HEK293T (cell line): ENCODE measurements at regions not wholly inside any gene's neighbourhood (a gene's known extent, or its start where the extent isn't known, plus 50 kb on each side); places are given as distances from the start of the nearest gene placed in this dataset.

ENCODE experiments used
- CTCF ChIA-PET: fragments of 350-600 bp; formaldehyde crosslinking; extraction: SDS; loops from one replicate; lab custom pipeline; 2021; ENCODE audit warnings: antibody characterized with exemption, inconsistent platforms; lab: Yijun Ruan, JAX
- POLR2A ChIA-PET: fragments of 350-600 bp; formaldehyde crosslinking; extraction: SDS; loops from one replicate; lab custom pipeline; 2020; ENCODE audit warnings: antibody characterized with exemption, inconsistent platforms; lab: Yijun Ruan, JAX
- DNase-seq: peaks from one replicate; pipeline ENCODE4 v3.0.0; 2012; ENCODE audit warnings: mixed read lengths; ENCODE audit errors: extremely low spot score
- ARNT ChIP-seq: fragments of 450-650 bp; IDR thresholded peaks from 2 replicates; pipeline ENCODE4 v1.6.1; 2017; ENCODE audit warnings: mild to moderate bottlenecking
- BHLHE40 ChIP-seq: fragments of 450-650 bp; IDR thresholded peaks from 2 replicates; pipeline ENCODE4 v1.6.1; 2016; ENCODE audit warnings: mild to moderate bottlenecking, moderate library complexity, borderline replicate concordance
- CTBP1 ChIP-seq: fragments of 450-650 bp; IDR thresholded peaks from 2 replicates; pipeline ENCODE4 v1.6.1; 2016; ENCODE audit warnings: borderline replicate concordance
- ELF4 ChIP-seq: fragments of 450-650 bp; IDR thresholded peaks from 2 replicates; pipeline ENCODE4 v1.6.1; 2017; ENCODE audit warnings: antibody characterized with exemption
- FOXA1 ChIP-seq: fragments of 450-650 bp; IDR thresholded peaks from 2 replicates; pipeline ENCODE4 v1.6.1; 2016; ENCODE audit warnings: mild to moderate bottlenecking
- FOXK2 ChIP-seq: fragments of 450-650 bp; IDR thresholded peaks from 2 replicates; pipeline ENCODE4 v1.6.1; 2016; ENCODE audit warnings: mild to moderate bottlenecking
- FOXM1 ChIP-seq: fragments of 450-650 bp; IDR thresholded peaks from 2 replicates; pipeline ENCODE4 v1.6.1; 2017; ENCODE audit warnings: mild to moderate bottlenecking, borderline replicate concordance
- HDGF ChIP-seq: fragments of 450-650 bp; IDR thresholded peaks from 2 replicates; pipeline ENCODE4 v1.6.1; 2017; ENCODE audit warnings: antibody characterized with exemption, borderline replicate concordance
- L3MBTL2 ChIP-seq: fragments of 450-650 bp; conservative IDR thresholded peaks from 2 replicates; pipeline ENCODE4 v1.6.1; 2016; ENCODE audit warnings: mild to moderate bottlenecking
- LEF1 ChIP-seq: fragments of 450-650 bp; IDR thresholded peaks from 2 replicates; pipeline ENCODE4 v1.6.1; 2017; ENCODE audit warnings: mild to moderate bottlenecking, borderline replicate concordance
- NFRKB ChIP-seq: fragments of 450-650 bp; IDR thresholded peaks from 2 replicates; pipeline ENCODE4 v1.6.1; 2016; ENCODE audit warnings: mild to moderate bottlenecking, moderate library complexity
- SP1 ChIP-seq: fragments of 450-650 bp; IDR thresholded peaks from 2 replicates; pipeline ENCODE4 v1.6.1; 2017
- SUZ12 ChIP-seq: fragments of 450-650 bp; IDR thresholded peaks from 2 replicates; pipeline ENCODE4 v1.6.1; 2016; ENCODE audit warnings: mild to moderate bottlenecking
- TARDBP ChIP-seq: fragments of 450-650 bp; IDR thresholded peaks from 2 replicates; pipeline ENCODE4 v1.6.1; 2016
- ZNF384 ChIP-seq: fragments of 450-650 bp; IDR thresholded peaks from 2 replicates; pipeline ENCODE4 v1.6.1; 2016
- TF ChIP-seq, protein P1 (sequence below): fragments of 450-650 bp; IDR thresholded peaks from 2 replicates; pipeline ENCODE4 v1.6.1; 2016

DNA sequence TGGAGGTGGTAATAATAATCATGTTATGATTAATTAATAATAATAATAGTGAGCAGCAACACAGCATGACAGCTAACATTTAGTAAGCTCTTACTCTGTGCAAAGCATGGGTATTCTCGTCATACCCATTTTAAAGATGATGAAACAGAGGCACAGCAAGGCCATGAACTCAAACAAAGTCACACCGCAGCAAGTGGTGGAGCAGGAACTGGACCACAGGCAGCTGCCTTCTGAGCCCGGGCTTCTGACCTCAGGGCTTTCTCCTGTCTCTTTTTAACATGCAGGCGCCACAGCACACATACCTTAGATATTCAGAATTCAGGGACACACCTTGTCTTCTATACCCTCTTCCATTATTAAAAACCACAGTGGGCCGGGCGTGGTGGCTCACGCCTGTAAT lies 50.7 kb upstream of the SPATA12 start:
- CTCF ChIA-PET: interaction anchor here (0.6 kb wide), 1 partner anchor 208 kb away, joined by 3 read pairs; the partner anchor contains the start of gene ARHGEF3
- TF ChIP-seq SP1 (no peak), NFRKB (no peak), ARNT (no peak), BHLHE40 (no peak), FOXA1 (no peak), FOXK2 (no peak), HDGF (no peak), SUZ12 (no peak), TARDBP (no peak), L3MBTL2 (no peak), FOXM1 (no peak), ZNF384 (no peak), LEF1 (no peak), ELF4 (no peak), CTBP1 (no peak)
- TF ChIP-seq, protein P1, sequence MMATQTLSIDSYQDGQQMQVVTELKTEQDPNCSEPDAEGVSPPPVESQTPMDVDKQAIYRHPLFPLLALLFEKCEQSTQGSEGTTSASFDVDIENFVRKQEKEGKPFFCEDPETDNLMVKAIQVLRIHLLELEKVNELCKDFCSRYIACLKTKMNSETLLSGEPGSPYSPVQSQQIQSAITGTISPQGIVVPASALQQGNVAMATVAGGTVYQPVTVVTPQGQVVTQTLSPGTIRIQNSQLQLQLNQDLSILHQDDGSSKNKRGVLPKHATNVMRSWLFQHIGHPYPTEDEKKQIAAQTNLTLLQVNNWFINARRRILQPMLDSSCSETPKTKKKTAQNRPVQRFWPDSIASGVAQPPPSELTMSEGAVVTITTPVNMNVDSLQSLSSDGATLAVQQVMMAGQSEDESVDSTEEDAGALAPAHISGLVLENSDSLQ: no peak
- no peak for DNase-seq
- POLR2A ChIA-PET: interaction anchor here (1.1 kb wide), 1 partner anchor 12 kb away, joined by 3 read pairs; no protein-coding TSS in a partner anchor

DNA sequence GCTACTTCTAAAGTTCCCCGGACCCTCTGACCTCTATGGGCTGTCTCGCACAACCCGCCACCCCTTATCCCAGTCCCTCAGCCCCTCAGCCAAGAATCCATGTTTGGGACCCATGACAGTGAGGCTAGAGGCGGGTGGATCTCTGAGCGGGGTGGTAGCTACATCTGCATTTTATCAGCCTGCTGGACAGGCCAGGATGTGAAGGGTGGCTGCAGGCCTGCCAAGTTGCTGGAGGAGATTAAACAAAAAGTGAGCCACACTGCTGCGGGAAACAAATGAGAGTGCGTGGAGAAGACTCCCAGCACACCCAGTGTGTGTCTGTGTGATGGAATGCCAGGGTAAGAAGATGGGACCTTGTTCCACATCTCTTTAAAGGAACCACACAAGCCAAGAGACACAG lies 51.1 kb upstream of the SPATA12 start:
- ChIA-PET POLR2A (interaction anchor here (1.1 kb wide), 1 partner anchor 11 kb away, joined by 3 read pairs; no protein-coding TSS in a partner anchor), CTCF (interaction anchor here (0.6 kb wide), 1 partner anchor 208 kb away, joined by 3 read pairs; the partner anchor contains the start of gene ARHGEF3)
- no peak for DNase-seq
- no peak for TF ChIP-seq BHLHE40
- TF ChIP-seq CTBP1: no peak
- no peak for TF ChIP-seq SP1
- TF ChIP-seq FOXK2: no peak
- TF ChIP-seq, protein P1: no peak
- no peak for TF ChIP-seq FOXA1
- TF ChIP-seq FOXM1: no peak
- no peak for TF ChIP-seq TARDBP
- TF ChIP-seq ZNF384: no peak
- no peak for TF ChIP-seq NFRKB
- no peak for TF ChIP-seq ELF4
- no peak for TF ChIP-seq HDGF
- TF ChIP-seq LEF1: no peak
- no peak for TF ChIP-seq L3MBTL2

DNA sequence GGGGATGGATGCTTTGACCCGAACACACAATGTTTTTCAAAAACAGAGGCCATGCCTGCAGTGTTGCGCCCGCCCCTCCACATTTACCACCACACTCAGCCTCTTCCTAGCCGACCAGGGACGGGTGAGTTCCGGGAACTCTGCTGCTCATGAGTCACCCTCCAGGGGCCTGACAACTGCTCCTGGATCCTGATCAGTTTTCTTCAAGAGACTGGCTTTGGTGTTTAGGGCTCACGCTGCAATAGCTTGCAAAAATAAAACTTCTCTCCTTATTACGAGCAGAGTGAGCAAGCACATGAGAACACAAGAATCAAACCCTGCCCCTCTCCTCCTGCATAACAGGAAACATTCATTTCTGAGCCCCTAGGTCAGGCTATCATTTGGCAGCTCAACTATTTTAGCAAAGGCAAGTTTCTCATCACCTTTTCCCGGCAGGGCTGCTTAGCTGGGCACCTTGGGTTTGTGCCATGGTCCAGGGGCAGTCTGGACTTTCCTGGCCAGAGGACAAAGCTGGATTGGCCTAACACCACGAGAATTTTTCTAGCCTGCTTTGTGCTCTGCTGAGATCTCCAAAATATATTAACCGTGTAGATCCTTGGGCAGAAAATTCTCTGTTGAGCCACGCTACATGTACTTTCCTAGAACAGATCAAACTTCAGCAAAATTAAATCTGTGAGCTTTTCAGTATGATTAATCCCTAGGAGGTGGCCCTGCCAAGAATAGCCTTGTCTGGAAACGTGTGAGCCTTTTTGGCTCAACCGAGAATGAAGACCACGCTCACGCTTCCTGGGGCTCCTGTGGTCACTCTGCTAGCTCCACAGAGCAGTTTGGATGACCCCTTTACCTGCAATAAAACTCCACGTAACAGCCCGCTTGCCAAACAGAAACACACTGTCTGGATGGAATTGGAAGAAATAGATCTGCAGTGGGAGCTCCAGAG lies 52.7 kb upstream of the SPATA12 start:
- ChIA-PET CTCF (interaction anchor here (0.6 to 1.5 kb wide), 7 partner anchors 9 to 1149 kb away, joined by 3 to 4 read pairs (median 3); no protein-coding TSS in a partner anchor), POLR2A (no interaction called here)
- DNase-seq: no peak
- TF ChIP-seq L3MBTL2 (no peak), ZNF384 (no peak), SUZ12 (no peak), CTBP1 (no peak), FOXK2 (no peak), ELF4 (no peak), SP1 (no peak)

DNA sequence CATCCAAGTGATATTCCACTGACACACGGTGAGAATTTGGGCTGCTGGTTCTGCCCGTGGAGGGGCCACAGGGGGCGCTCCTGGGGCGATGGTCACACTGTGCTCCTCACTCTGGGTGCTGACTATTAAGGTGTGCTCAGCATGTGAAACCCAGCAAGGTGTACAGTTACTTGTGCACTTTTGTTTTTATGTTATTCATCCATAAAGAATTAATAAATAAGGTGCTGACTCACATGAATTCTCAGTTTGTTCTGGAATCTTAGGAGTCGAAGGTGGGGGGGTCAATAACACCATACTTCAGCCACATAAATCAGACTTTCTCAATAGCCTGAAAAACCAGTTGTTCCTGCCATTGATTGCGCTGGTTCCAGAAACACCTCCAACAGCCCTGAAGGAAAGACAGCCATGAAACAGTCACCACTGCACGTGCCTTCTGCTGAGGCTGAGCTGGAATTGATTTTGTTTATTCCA lies 53.5 kb upstream of the SPATA12 start:
- CTCF ChIA-PET: interaction anchor here (0.7 to 1.5 kb wide), 7 partner anchors 8 to 932 kb away, joined by 3 to 5 read pairs (median 4); no protein-coding TSS in a partner anchor
- TF ChIP-seq TARDBP (no peak), HDGF (no peak), FOXM1 (no peak), FOXK2 (no peak), CTBP1 (no peak), ARNT (no peak), L3MBTL2 (no peak), SP1 (no peak), ELF4 (no peak), BHLHE40 (no peak), FOXA1 (no peak), LEF1 (no peak), SUZ12 (no peak), NFRKB (no peak), ZNF384 (no peak)
- TF ChIP-seq, protein P1: no peak
- POLR2A ChIA-PET: no interaction called here
- no peak for DNase-seq

DNA sequence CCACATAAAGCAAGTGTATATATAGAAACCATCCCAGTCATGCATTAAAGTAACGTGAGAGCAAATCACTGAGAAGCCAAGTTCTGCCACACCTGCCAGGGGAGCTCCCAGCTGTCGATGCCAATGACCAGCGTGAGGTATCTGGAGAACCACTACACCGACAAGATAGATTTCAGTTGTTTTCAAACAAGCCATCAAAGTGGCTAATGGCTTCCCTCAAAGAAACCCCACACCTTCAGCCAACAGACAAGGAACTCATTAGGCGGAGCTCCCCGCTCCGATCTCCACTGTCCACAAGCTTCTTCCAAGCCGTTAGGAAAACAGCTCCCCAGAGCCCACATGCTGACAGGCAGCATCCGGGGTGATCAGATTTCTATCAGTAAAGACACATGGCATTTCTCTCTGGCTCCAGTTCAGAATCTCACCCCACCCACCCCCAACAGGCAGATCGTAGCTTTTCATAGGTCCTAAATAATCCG lies 54.2 kb upstream of the SPATA12 start:
- CTCF ChIA-PET: interaction anchor here (1.0 to 1.4 kb wide), 3 partner anchors 8 to 17 kb away, joined by 3 to 5 read pairs (median 4); no protein-coding TSS in a partner anchor
- POLR2A ChIA-PET: no interaction called here
- no peak for DNase-seq
- TF ChIP-seq, protein P1: no peak
- no peak for TF ChIP-seq TARDBP
